Endothelial cell of umbilical vein (primary cell): ENCODE measurements at regions not wholly inside any gene's neighbourhood (a gene's known extent, or its start where the extent isn't known, plus 50 kb on each side); places are given as distances from the start of the nearest gene placed in this dataset.
"Not testable (repeated sequence)": the region's sequence is repeated elsewhere in the genome, so short reads cannot be mapped to it uniquely, and the experiment has no call there.

Experiments
- EZH2 ChIP-seq: IDR thresholded peaks from 2 replicates; pipeline ENCODE4 v1.6.1; 2012; ENCODE audit warnings: borderline replicate concordance, low read depth, mild to moderate bottlenecking, moderate library complexity, low read length, inconsistent platforms; ENCODE audit not compliant: severe bottlenecking
- POLR2AphosphoS5 ChIP-seq: IDR thresholded peaks from 2 replicates; pipeline ENCODE4 v1.6.1; 2012; ENCODE audit warnings: low read depth, mild to moderate bottlenecking, control low read depth, low read length, moderate library complexity; ENCODE audit not compliant: insufficient read depth
- TF ChIP-seq, protein P1 (sequence below), 2 donors: IDR thresholded peaks; 1 replicate in 1 of 2; 2 replicates in 1 of 2; pipeline ENCODE4 v1.5.1; 2011; ENCODE audit warnings: low read length in 2 of 2, mild to moderate bottlenecking in 2 of 2, moderate library complexity in 2 of 2, control low read depth in 1 of 2, inconsistent platforms in 1 of 2, low read depth in 1 of 2; ENCODE audit not compliant: insufficient read depth in 1 of 2; ENCODE audit errors: extremely low read depth in 1 of 2

DNA sequence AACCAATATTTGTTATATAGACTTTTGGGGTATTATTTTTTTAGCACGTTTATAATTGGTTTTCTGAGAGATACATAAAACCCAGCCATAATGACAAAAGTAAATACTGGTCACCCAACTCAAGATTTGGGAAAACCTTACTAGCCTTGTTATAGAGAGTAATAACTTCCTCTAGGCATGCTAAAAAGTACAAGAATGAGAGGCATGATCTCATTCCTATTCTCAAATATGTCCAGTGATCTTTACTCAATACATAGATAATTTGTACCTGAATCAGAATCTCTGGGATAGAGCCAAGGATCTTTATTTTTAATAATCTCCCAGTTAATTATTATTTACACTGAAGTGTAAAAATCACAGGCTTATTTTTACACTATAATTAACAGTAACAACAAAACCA lies 395.5 kb downstream of the TGIF2LY start:
- not testable (repeated sequence) for TF ChIP-seq EZH2, POLR2AphosphoS5
- TF ChIP-seq, protein P1, sequence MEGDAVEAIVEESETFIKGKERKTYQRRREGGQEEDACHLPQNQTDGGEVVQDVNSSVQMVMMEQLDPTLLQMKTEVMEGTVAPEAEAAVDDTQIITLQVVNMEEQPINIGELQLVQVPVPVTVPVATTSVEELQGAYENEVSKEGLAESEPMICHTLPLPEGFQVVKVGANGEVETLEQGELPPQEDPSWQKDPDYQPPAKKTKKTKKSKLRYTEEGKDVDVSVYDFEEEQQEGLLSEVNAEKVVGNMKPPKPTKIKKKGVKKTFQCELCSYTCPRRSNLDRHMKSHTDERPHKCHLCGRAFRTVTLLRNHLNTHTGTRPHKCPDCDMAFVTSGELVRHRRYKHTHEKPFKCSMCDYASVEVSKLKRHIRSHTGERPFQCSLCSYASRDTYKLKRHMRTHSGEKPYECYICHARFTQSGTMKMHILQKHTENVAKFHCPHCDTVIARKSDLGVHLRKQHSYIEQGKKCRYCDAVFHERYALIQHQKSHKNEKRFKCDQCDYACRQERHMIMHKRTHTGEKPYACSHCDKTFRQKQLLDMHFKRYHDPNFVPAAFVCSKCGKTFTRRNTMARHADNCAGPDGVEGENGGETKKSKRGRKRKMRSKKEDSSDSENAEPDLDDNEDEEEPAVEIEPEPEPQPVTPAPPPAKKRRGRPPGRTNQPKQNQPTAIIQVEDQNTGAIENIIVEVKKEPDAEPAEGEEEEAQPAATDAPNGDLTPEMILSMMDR (IDR thresholded peaks at IDR 0.05; ENCODE audit: extremely low read depth in 1 of 2, insufficient read depth in 1 of 2, low read depth in 1 of 2, low read length in 2 of 2), result not testable (repeated sequence)
